Sigmoid colon (tissue), 6 donors: ENCODE measurements at regions not wholly inside any gene's neighbourhood (a gene's known extent, or its start where the extent isn't known, plus 50 kb on each side); places are given as distances from the start of the nearest gene placed in this dataset.

ENCODE experiments used
- DNase-seq: peaks from one replicate; pipeline ENCODE4 v3.0.0-alpha.2; 2019
- H3K27ac ChIP-seq, 4 donors: fragments of 200-600 bp; sonication (generic); one replicate each; pipeline ENCODE4 v1.5.1; 2016 to 2019; ENCODE audit warnings: mild to moderate bottlenecking in 1 of 4
- H3K27me3 ChIP-seq, 3 donors: fragments of 200-600 bp; sonication (generic); one replicate each; pipeline ENCODE4 v1.5.1; 2019; ENCODE audit warnings: mild to moderate bottlenecking in 1 of 3
- H3K36me3 ChIP-seq, 4 donors: fragments of 200-600 bp; sonication (generic); one replicate each; pipeline ENCODE4 v1.5.1; 2016 to 2019
- H3K4me1 ChIP-seq, 4 donors: fragments of 200-600 bp; sonication (generic); one replicate each; pipeline ENCODE4 v1.5.1; 2017 to 2019
- H3K4me3 ChIP-seq, 4 donors: fragments of 200-600 bp; sonication (generic); one replicate each; pipeline ENCODE4 v1.5.1; 2017 to 2019; ENCODE audit warnings: mild to moderate bottlenecking in 2 of 4, moderate library complexity in 1 of 4
- H3K9me3 ChIP-seq, 4 donors: fragments of 200-600 bp in 3 of 4; sonication (generic) in 3 of 4; one replicate each; pipeline versions ENCODE4 v1.5.1 to v1.6.1; 2013 to 2019
- CTCF ChIP-seq, 4 experiments: fragments of 450-650 bp in 3 of 4; fragments of 200-600 bp in 1 of 4; IDR thresholded peaks; one replicate each; pipeline ENCODE4 v1.5.1; 2016 to 2019; ENCODE audit warnings: antibody characterized with exemption in 4 of 4, mild to moderate bottlenecking in 3 of 4, moderate library complexity in 2 of 4
- EP300 ChIP-seq, 4 donors: sonication (generic); formaldehyde crosslinking; IDR thresholded peaks; one replicate each; pipeline ENCODE4 v1.6.1; 2017; ENCODE audit warnings: antibody characterized with exemption in 4 of 4
- POLR2A ChIP-seq, 2 donors: fragments of 450-650 bp; IDR thresholded peaks; one replicate each; pipeline ENCODE4 v1.6.1; 2016; ENCODE audit warnings: antibody characterized with exemption in 2 of 2, mild to moderate bottlenecking in 2 of 2, moderate library complexity in 2 of 2
- POLR2AphosphoS5 ChIP-seq, 4 donors: sonication (generic); formaldehyde crosslinking; IDR thresholded peaks; one replicate each; pipeline ENCODE4 v1.6.1; 2017; ENCODE audit warnings: antibody characterized with exemption in 4 of 4
- WGBS, 2 donors: extraction: QIAGEN DNeasy Blood & Tissue Kit; methylation state at CpG; one replicate each; pipeline ENCODE4 v1.1.7; 2013; 5-methylcytosine and 5-hydroxymethylcytosine counted together
- intact Hi-C: fragments of 100-400 bp; cut with DNase I; formaldehyde crosslinking; loops from one replicate; pipeline ENCODE4 v1.15.1; 2023
- donor health status: healthy with polysubstance abuse.
- donor health status: healthy.

GRCh38 chr2:144102386-144102785 is 417.5 kb downstream of the ZEB2 start:
- Histone ChIP-seq H3K36me3 (no peaks in the 10 kb centered on the region), H3K27ac (no peak overlapping the region), H3K9me3 (peaks cover 0 to 6% (median 3%) of the 10 kb centered on the region in 4 donors), H3K27me3 (no peaks in the 10 kb centered on the region), H3K4me3 (no peak overlapping the region), H3K4me1 (no peaks in the 10 kb centered on the region)
- TF ChIP-seq POLR2AphosphoS5 (IDR thresholded peaks at IDR 0.05) (no peak), EP300 (IDR thresholded peaks at IDR 0.05) (no peak)
- intact Hi-C loops = no loop called here
- no peak for DNase-seq
- 64 to 83% methylated on average over 2 of the region's 2 CpGs for WGBS, 2 donors

DNA sequence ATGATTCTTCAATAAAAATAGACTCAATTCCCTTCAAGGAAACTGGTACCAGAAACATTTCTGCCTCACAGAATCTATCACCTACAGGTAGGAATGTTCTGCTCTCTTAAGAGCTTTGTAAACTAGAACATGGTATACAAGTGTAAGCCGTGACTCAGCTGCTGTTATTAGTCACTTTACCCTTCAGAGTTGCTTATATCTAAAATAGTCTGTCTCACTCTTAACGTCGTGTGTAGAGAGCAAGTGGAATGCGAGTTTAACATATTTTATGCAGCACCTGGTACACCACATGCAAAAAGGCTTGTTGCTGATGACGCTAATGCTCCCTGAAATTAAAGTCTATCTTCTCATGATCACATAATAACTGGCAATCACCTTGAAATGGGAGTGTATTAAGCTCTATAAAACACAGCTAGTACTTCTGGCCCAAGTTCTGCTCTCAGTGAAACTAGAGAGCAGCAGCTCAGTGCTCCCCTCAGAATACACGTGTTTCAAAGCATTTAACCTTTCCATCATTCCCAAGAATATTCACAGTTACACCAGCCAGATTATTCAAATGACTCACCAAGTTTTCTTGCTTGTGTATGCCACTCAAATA is 420.0 kb downstream of the ZEB2 start:
- intact Hi-C loops = no loop called here
- WGBS, 2 donors = 82 to 89% methylated on average over 6 of the region's 6 CpGs
- H3K9me3 ChIP-seq = peaks cover 0 to 6% (median 3%) of the 10 kb centered on the region in 4 donors
- H3K36me3 ChIP-seq = no peaks in the 10 kb centered on the region
- no peak for DNase-seq
- no peaks in the 10 kb centered on the region for H3K4me1 ChIP-seq
- H3K4me3 ChIP-seq = no peak overlapping the region
- TF ChIP-seq POLR2AphosphoS5 (IDR thresholded peaks at IDR 0.05) (no peak), CTCF (IDR thresholded peaks at IDR 0.05) (no peak), EP300 (IDR thresholded peaks at IDR 0.05) (no peak), POLR2A (IDR thresholded peaks at IDR 0.05) (no peak)
- no peaks in the 10 kb centered on the region for H3K27me3 ChIP-seq
- H3K27ac ChIP-seq = no peak overlapping the region

DNA sequence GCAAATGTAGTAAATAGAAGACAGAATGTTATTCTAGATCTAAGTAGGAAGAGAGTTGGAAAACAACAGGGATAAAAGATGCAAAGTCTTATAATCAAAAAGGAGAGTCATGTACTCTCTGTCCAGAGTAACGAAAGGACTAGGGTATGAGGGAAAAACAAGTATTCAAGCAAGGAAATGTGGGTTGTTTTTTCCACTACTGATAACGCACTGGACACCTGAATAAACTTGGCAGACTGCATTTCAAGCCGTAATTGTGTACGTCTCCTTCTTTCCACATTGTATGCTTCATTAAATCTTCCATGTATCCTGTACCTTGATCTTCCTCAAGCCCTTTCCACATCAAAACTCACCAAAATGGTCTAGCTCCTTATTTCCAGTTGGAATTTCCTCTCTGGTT is 420.6 kb downstream of the ZEB2 start:
- H3K9me3 ChIP-seq = peaks cover 0 to 3% (median 1%) of the 10 kb centered on the region in 4 donors
- no peaks in the 10 kb centered on the region for H3K27me3 ChIP-seq
- H3K4me1 ChIP-seq = no peaks in the 10 kb centered on the region
- WGBS, 2 donors = 81 to 89% methylated on average over 4 of the region's 4 CpGs
- no peak for TF ChIP-seq EP300 (IDR thresholded peaks at IDR 0.05)
- no peak for TF ChIP-seq CTCF (IDR thresholded peaks at IDR 0.05)
- no peak for TF ChIP-seq POLR2A (IDR thresholded peaks at IDR 0.05)
- no peak for TF ChIP-seq POLR2AphosphoS5 (IDR thresholded peaks at IDR 0.05)
- DNase-seq = no peak
- intact Hi-C loops = no loop called here
- H3K27ac ChIP-seq = no peak overlapping the region
- H3K36me3 ChIP-seq = no peaks in the 10 kb centered on the region
- no peak overlapping the region for H3K4me3 ChIP-seq

- Histone ChIP-seq H3K36me3 (no peaks in the 10 kb centered on the region), H3K4me3 (no peak overlapping the region), H3K27me3 (no peaks in the 10 kb centered on the region), H3K4me1 (no peaks in the 10 kb centered on the region), H3K27ac (no peak overlapping the region), H3K9me3 (no peaks in the 10 kb centered on the region)
- intact Hi-C loops = no loop called here
- 75 to 85% methylated on average over 6 of the region's 6 CpGs for WGBS, 2 donors
- no peak for DNase-seq
- TF ChIP-seq CTCF (IDR thresholded peaks at IDR 0.05) (no peak), POLR2A (IDR thresholded peaks at IDR 0.05) (no peak), EP300 (IDR thresholded peaks at IDR 0.05) (no peak), POLR2AphosphoS5 (IDR thresholded peaks at IDR 0.05) (no peak)
Observed at GRCh38 chr2:144097440-144098225, 422.3 kb downstream of the ZEB2 start.

DNA sequence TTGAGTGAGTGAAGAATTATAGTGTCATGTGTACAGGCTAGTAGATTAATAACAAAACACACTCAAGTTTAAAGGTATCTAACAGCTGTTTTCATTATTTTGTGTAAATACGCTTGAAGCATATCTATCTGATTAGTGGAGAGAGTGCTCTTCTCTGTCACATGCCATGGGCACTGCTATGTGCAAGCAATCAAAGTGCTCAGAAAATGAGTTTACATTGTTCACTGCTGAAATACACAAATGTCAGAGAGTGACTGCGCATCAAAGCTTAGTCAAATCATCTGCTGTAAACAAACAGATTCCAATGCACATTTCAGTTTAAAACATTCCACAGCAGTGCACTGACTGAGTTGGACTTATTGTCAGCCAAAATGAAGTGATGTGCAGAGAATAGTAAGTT is 423.4 kb downstream of the ZEB2 start:
- Histone ChIP-seq H3K36me3 (no peaks in the 10 kb centered on the region), H3K4me1 (no peaks in the 10 kb centered on the region), H3K27ac (no peak overlapping the region), H3K27me3 (no peaks in the 10 kb centered on the region), H3K4me3 (no peak overlapping the region), H3K9me3 (no peaks in the 10 kb centered on the region)
- WGBS, 2 donors = 78 to 82% methylated on average over 2 of the region's 2 CpGs
- no peak for TF ChIP-seq POLR2AphosphoS5 (IDR thresholded peaks at IDR 0.05)
- no peak for TF ChIP-seq EP300 (IDR thresholded peaks at IDR 0.05)
- no peak for TF ChIP-seq POLR2A (IDR thresholded peaks at IDR 0.05)
- no peak for TF ChIP-seq CTCF (IDR thresholded peaks at IDR 0.05)
- DNase-seq = no peak
- intact Hi-C loops = no loop called here
